Astrocyte (in vitro differentiated cells and primary cell): ENCODE measurements at regions not wholly inside any gene's neighbourhood (a gene's known extent, or its start where the extent isn't known, plus 50 kb on each side); places are given as distances from the start of the nearest gene placed in this dataset.
"Not testable (repeated sequence)": the region's sequence is repeated elsewhere in the genome, so short reads cannot be mapped to it uniquely, and the experiment has no call there.

Experiments
- EZH2 ChIP-seq: IDR thresholded peaks from 2 replicates; pipeline ENCODE4 v1.6.1; 2012; ENCODE audit warnings: mild to moderate bottlenecking, low read length, inconsistent platforms; ENCODE audit not compliant: insufficient read depth
- TF ChIP-seq, protein P1 (sequence below): IDR thresholded peaks from 2 replicates; pipeline ENCODE4 v1.5.1; 2011; ENCODE audit warnings: low read depth, mild to moderate bottlenecking, inconsistent platforms, low read length, moderate library complexity; ENCODE audit not compliant: insufficient read depth

DNA sequence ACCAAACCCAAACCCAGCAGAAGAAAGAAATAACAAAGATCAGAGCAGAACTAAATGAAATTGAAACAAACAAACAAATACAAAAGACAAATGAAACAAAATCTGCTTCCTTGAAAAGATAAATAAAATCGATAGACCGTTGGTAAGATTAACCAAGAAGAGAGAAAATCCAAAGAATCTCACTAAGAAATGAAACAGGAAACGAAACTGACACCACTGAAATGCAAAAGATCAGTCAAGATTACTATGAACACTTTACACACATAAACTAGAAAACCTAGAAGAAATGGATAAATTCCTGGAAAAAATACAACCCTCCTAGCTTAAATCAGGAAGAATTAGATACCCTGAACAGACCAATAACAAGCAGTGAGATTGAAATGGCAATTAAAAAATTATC is 252.1 kb upstream of the SGK1 start:
- TF ChIP-seq, protein P1, sequence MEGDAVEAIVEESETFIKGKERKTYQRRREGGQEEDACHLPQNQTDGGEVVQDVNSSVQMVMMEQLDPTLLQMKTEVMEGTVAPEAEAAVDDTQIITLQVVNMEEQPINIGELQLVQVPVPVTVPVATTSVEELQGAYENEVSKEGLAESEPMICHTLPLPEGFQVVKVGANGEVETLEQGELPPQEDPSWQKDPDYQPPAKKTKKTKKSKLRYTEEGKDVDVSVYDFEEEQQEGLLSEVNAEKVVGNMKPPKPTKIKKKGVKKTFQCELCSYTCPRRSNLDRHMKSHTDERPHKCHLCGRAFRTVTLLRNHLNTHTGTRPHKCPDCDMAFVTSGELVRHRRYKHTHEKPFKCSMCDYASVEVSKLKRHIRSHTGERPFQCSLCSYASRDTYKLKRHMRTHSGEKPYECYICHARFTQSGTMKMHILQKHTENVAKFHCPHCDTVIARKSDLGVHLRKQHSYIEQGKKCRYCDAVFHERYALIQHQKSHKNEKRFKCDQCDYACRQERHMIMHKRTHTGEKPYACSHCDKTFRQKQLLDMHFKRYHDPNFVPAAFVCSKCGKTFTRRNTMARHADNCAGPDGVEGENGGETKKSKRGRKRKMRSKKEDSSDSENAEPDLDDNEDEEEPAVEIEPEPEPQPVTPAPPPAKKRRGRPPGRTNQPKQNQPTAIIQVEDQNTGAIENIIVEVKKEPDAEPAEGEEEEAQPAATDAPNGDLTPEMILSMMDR: not testable (repeated sequence)
- not testable (repeated sequence) for TF ChIP-seq EZH2
